MCF 10A (cell line): ENCODE measurements at regions not wholly inside any gene's neighbourhood (a gene's known extent, or its start where the extent isn't known, plus 50 kb on each side); places are given as distances from the start of the nearest gene placed in this dataset.
A peak's percentile ranks its signal among the peaks of the same experiment; 100 is the strongest.

Experiments used
- BruUV-seq: library from RNA; stranded (reverse); fragments of 400-500 nt; replicated peaks from 2 replicates; lab custom pipeline; 2021; lab: Mats Ljungman, UMichigan
- CTCF ChIA-PET: fragments of 300-600 bp; sonication (Branson Sonifier 250); formaldehyde crosslinking; extraction: SDS; loops from one replicate; lab custom pipeline; 2021; ENCODE audit warnings: antibody characterized with exemption, inconsistent platforms; lab: Yijun Ruan, JAX
- POLR2A ChIA-PET: fragments of 300-600, 350-650 bp; sonication (Branson Sonifier 250); formaldehyde crosslinking; extraction: SDS; loops from one replicate; lab custom pipeline; 2020; ENCODE audit warnings: antibody characterized with exemption, inconsistent platforms; lab: Yijun Ruan, JAX
- DNase-seq: peaks from one replicate; pipeline ENCODE4 v3.0.0-alpha.2; 2018; ENCODE audit not compliant: unreplicated experiment
- H3K27ac Mint-ChIP-seq: one replicate; pipeline ENCODE4 v1.8.0; 2022; ENCODE audit warnings: mild to moderate bottlenecking, low read depth, mixed read lengths; ENCODE audit not compliant: unreplicated experiment
- H3K27me3 Mint-ChIP-seq: one replicate; pipeline ENCODE4 v1.8.0; 2022; ENCODE audit warnings: mixed read lengths; ENCODE audit not compliant: insufficient read depth, unreplicated experiment
- H3K36me3 Mint-ChIP-seq: one replicate; pipeline ENCODE4 v1.8.0; 2022; ENCODE audit warnings: mild to moderate bottlenecking, moderate library complexity, mixed read lengths; ENCODE audit not compliant: insufficient read depth, unreplicated experiment
- H3K4me1 Mint-ChIP-seq: one replicate; pipeline ENCODE4 v1.8.0; 2022; ENCODE audit warnings: mixed read lengths; ENCODE audit not compliant: insufficient read depth, unreplicated experiment
- H3K4me3 Mint-ChIP-seq: one replicate; pipeline ENCODE4 v1.8.0; 2022; ENCODE audit warnings: mild to moderate bottlenecking, moderate library complexity, mixed read lengths; ENCODE audit not compliant: unreplicated experiment
- H3K9me3 Mint-ChIP-seq: one replicate; pipeline ENCODE4 v1.8.0; 2022; ENCODE audit warnings: mixed read lengths; ENCODE audit not compliant: unreplicated experiment
- CTCF ChIP-seq: fragments of 200-600 bp; IDR thresholded peaks from one replicate; pipeline ENCODE4 v1.8.0; 2022; ENCODE audit warnings: antibody characterized with exemption, mild to moderate bottlenecking; ENCODE audit not compliant: unreplicated experiment
- intact Hi-C: fragments of 100-400 bp; cut with micrococcal nuclease; formaldehyde crosslinking; loops from 2 replicates; pipeline ENCODE4 v1.14.1; 2022

- POLR2A ChIA-PET, result no interaction called here
- H3K9me3 Mint-ChIP-seq, result no peaks in the 10 kb centered on the region
- no peaks in the 10 kb centered on the region for H3K27me3 Mint-ChIP-seq
- intact Hi-C loops, result no loop called here
- H3K27ac Mint-ChIP-seq, result peak overlapping the region; percentile 36
- DNase-seq, result peak; percentile 68
- H3K4me1 Mint-ChIP-seq, result peaks cover 8% of the 10 kb centered on the region
- CTCF ChIA-PET, result no interaction called here
- H3K4me3 Mint-ChIP-seq, result no peak overlapping the region
- BruUV-seq, result no TSS peak
- no peak for TF ChIP-seq CTCF
- H3K36me3 Mint-ChIP-seq, result no peaks in the 10 kb centered on the region
These were observed 225.5 kb upstream of the GALNT5 start for GRCh38 chr2:157032017-157032416.

- CTCF ChIA-PET, result no interaction called here
- POLR2A ChIA-PET, result interaction anchor here (0.6 kb wide), 1 partner anchor 384 kb away, joined by 3 read pairs; no protein-coding TSS in a partner anchor
These were observed 220.8 kb upstream of the GALNT5 start for GRCh38 chr2:157036726-157037125.

GRCh38 chr2:157043786-157044185, 213.7 kb upstream of the GALNT5 start:
- Mint-ChIP-seq H3K27ac (no peak overlapping the region), H3K4me3 (no peak overlapping the region), H3K36me3 (no peaks in the 10 kb centered on the region), H3K27me3 (no peaks in the 10 kb centered on the region), H3K9me3 (no peaks in the 10 kb centered on the region), H3K4me1 (no peaks in the 10 kb centered on the region)
- BruUV-seq, result no TSS peak
- CTCF ChIA-PET, result interaction anchor here (1.1 kb wide), 1 partner anchor 150 kb away, joined by 3 read pairs; no protein-coding TSS in a partner anchor
- DNase-seq, result no peak
- TF ChIP-seq CTCF, result no peak
- intact Hi-C loops, result no loop called here
- POLR2A ChIA-PET, result no interaction called here

More at GRCh38 chr2:157036726-157037125, 220.8 kb upstream of the GALNT5 start:
- Mint-ChIP-seq H3K4me1 (peaks cover 6% of the 10 kb centered on the region), H3K27me3 (no peaks in the 10 kb centered on the region), H3K4me3 (no peak overlapping the region), H3K36me3 (no peaks in the 10 kb centered on the region), H3K9me3 (no peaks in the 10 kb centered on the region), H3K27ac (no peak overlapping the region)
- no peak for DNase-seq
- no TSS peak for BruUV-seq
- intact Hi-C loops, result no loop called here
- TF ChIP-seq CTCF, result no peak

GRCh38 chr2:157046396-157046795, 211.1 kb upstream of the GALNT5 start:
- DNase-seq, result no peak
- H3K27me3 Mint-ChIP-seq, result no peaks in the 10 kb centered on the region
- intact Hi-C loops, result no loop called here
- H3K36me3 Mint-ChIP-seq, result no peaks in the 10 kb centered on the region
- no peak for TF ChIP-seq CTCF
- no peaks in the 10 kb centered on the region for H3K9me3 Mint-ChIP-seq
- POLR2A ChIA-PET, result interaction anchor here (0.6 kb wide), 1 partner anchor 845 kb away, joined by 3 read pairs; no protein-coding TSS in a partner anchor
- BruUV-seq, result no TSS peak
- CTCF ChIA-PET, result no interaction called here
- H3K4me1 Mint-ChIP-seq, result no peaks in the 10 kb centered on the region
- no peak overlapping the region for H3K27ac Mint-ChIP-seq
- no peak overlapping the region for H3K4me3 Mint-ChIP-seq
